Gastrocnemius medialis (tissue), 4 donors: ENCODE measurements at regions not wholly inside any gene's neighbourhood (a gene's known extent, or its start where the extent isn't known, plus 50 kb on each side); places are given as distances from the start of the nearest gene placed in this dataset.

Source experiments
- ATAC-seq, 2 donors: fragments of 150-250 bp; one replicate each; pipeline ENCODE4 v1.9.1; 2016
- DNase-seq, 2 donors: peaks; one replicate each; pipeline ENCODE4 v3.0.0-alpha.2; 2019
- H3K27ac ChIP-seq, 4 donors: fragments of 200-600 bp; sonication (generic); 1 replicate in 1 of 4; 2 replicates in 3 of 4; pipeline ENCODE4 v1.5.1; 2016 to 2018; ENCODE audit warnings: mild to moderate bottlenecking in 2 of 4, moderate library complexity in 1 of 4
- H3K27me3 ChIP-seq, 3 donors: fragments of 200-600 bp; sonication (generic) in 2 of 3; 1 replicate in 1 of 3; 2 replicates in 2 of 3; pipeline versions ENCODE4 v1.5.1 to v1.6.0; 2016 to 2019; ENCODE audit warnings: mild to moderate bottlenecking in 1 of 3, moderate library complexity in 1 of 3
- H3K36me3 ChIP-seq, 2 donors: fragments of 200-600 bp; sonication (generic) in 1 of 2; one replicate each; pipeline ENCODE4 v1.5.1; 2017 to 2018
- H3K4me1 ChIP-seq, 2 donors: fragments of 200-600 bp; sonication (generic) in 1 of 2; one replicate each; pipeline ENCODE4 v1.5.1; 2016 to 2017; ENCODE audit warnings: mild to moderate bottlenecking in 2 of 2
- H3K4me3 ChIP-seq, 4 donors: fragments of 200-600 bp; sonication (generic) in 3 of 4; 1 replicate in 1 of 4; 2 replicates in 3 of 4; pipeline ENCODE4 v1.5.1; 2016 to 2019; ENCODE audit warnings: mild to moderate bottlenecking in 2 of 4
- H3K9me3 ChIP-seq, 3 donors: fragments of 200-600 bp; sonication (generic) in 2 of 3; 1 replicate in 1 of 3; 2 replicates in 2 of 3; pipeline ENCODE4 v1.5.1; 2016 to 2019
- POLR2A ChIP-seq, 2 donors: fragments of 450-650 bp; IDR thresholded peaks; one replicate each; pipeline ENCODE4 v1.6.1; 2017; ENCODE audit warnings: antibody characterized with exemption in 2 of 2, mild to moderate bottlenecking in 2 of 2, moderate library complexity in 2 of 2
- in situ Hi-C, 4 donors: fragments of 200-750 bp; cut with MboI; loops; one replicate each; pipeline versions ENCODE4 v1.15.0 to v1.8.0; 2017; ENCODE audit warnings: low sequenced_read_pairs in 4 of 4
- intact Hi-C: fragments of 100-400 bp; cut with DNase I; formaldehyde crosslinking; loops from one replicate; pipeline ENCODE4 v1.15.1; 2023; ENCODE audit warnings: low total_unique reads
- TF ChIP-seq, protein P1 (sequence below), 5 experiments: fragments of 450-650 bp in 3 of 5; fragments of 200-600 bp in 2 of 5; sonication (generic) in 2 of 5; IDR thresholded peaks in 4 of 5; conservative IDR thresholded peaks in 1 of 5; 1 replicate in 4 of 5; 2 replicates in 1 of 5; pipeline ENCODE4 v1.5.1; 2016 to 2019; ENCODE audit warnings: antibody characterized with exemption in 5 of 5, mild to moderate bottlenecking in 3 of 5, moderate library complexity in 3 of 5

DNA sequence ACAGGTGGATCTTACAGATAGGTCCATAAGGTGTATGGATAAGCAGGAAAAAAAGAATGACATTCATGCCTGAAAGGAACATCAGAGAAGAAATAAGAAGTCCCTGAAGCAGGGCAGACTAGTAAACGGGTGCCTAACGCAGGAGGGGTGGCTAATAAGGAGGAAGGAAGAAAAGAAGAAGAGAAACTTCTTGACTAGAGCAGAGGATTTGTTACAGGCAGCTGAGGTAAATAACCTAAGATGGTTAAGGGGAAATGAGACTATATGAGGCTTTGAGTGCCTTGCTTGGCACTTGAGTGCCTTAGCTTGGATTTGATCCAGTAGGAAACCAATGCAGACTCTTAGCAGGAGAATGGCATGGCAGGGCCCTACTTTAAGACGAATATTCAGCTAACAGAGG is 313.5 kb upstream of the PDE4D start:
- no peak for TF ChIP-seq POLR2A (IDR thresholded peaks at IDR 0.05)
- TF ChIP-seq, protein P1, sequence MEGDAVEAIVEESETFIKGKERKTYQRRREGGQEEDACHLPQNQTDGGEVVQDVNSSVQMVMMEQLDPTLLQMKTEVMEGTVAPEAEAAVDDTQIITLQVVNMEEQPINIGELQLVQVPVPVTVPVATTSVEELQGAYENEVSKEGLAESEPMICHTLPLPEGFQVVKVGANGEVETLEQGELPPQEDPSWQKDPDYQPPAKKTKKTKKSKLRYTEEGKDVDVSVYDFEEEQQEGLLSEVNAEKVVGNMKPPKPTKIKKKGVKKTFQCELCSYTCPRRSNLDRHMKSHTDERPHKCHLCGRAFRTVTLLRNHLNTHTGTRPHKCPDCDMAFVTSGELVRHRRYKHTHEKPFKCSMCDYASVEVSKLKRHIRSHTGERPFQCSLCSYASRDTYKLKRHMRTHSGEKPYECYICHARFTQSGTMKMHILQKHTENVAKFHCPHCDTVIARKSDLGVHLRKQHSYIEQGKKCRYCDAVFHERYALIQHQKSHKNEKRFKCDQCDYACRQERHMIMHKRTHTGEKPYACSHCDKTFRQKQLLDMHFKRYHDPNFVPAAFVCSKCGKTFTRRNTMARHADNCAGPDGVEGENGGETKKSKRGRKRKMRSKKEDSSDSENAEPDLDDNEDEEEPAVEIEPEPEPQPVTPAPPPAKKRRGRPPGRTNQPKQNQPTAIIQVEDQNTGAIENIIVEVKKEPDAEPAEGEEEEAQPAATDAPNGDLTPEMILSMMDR (IDR thresholded peaks at IDR 0.05 in 4 of 5, conservative IDR thresholded peaks at IDR 0.05 in 1 of 5): no peak
- in situ Hi-C loops (no loop called here), intact Hi-C loops (no loop called here)
- no peak overlapping the region for H3K4me3 ChIP-seq
- DNase-seq: no peak
- no peaks in the 10 kb centered on the region for H3K9me3 ChIP-seq
- ATAC-seq: no peak
- no peaks in the 10 kb centered on the region for H3K36me3 ChIP-seq
- H3K4me1 ChIP-seq: no peaks in the 10 kb centered on the region
- H3K27me3 ChIP-seq: no peaks in the 10 kb centered on the region
- no peak overlapping the region for H3K27ac ChIP-seq

- H3K9me3 ChIP-seq: no peaks in the 10 kb centered on the region
- no peaks in the 10 kb centered on the region for H3K27me3 ChIP-seq
- ATAC-seq (no peak), DNase-seq (no peak)
- no peaks in the 10 kb centered on the region for H3K36me3 ChIP-seq
- no peaks in the 10 kb centered on the region for H3K4me1 ChIP-seq
- H3K27ac ChIP-seq: no peak overlapping the region
- in situ Hi-C loops (no loop called here), intact Hi-C loops (no loop called here)
- TF ChIP-seq POLR2A (IDR thresholded peaks at IDR 0.05): no peak
- TF ChIP-seq, protein P1 (IDR thresholded peaks at IDR 0.05 in 4 of 5, conservative IDR thresholded peaks at IDR 0.05 in 1 of 5): no peak
- no peak overlapping the region for H3K4me3 ChIP-seq
These were observed 312.7 kb upstream of the PDE4D start for GRCh38 chr5:60206234-60206633.

DNA sequence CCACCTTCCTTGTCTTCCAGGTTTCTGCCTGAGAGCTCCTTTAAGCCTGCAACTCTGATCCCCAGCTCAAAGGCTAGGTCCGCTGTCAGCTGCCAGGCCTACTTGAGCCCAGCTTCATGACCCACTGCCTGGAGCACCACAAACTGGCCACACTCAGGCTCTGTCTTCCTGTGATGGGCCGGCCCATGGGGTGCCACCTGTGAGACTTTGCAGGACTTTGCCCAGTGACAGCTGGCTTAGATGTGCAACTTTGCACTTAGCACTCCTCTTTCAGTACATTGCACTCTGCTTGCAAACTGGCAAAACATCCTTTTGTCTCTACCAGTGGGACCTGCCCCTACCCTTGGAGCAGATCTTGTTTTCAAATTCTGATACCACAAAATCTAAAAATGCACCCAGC is 311.5 kb upstream of the PDE4D start:
- ATAC-seq: no peak

GRCh38 chr5:60196385-60197113 is 303.0 kb upstream of the PDE4D start:
- Histone ChIP-seq H3K27me3 (no peaks in the 10 kb centered on the region), H3K4me1 (no peaks in the 10 kb centered on the region), H3K36me3 (no peaks in the 10 kb centered on the region), H3K27ac (no peak overlapping the region), H3K4me3 (no peak overlapping the region), H3K9me3 (no peaks in the 10 kb centered on the region)
- no peak for TF ChIP-seq POLR2A (IDR thresholded peaks at IDR 0.05)
- TF ChIP-seq, protein P1 (IDR thresholded peaks at IDR 0.05 in 4 of 5, conservative IDR thresholded peaks at IDR 0.05 in 1 of 5): no peak
- ATAC-seq: no peak
- in situ Hi-C loops (no loop called here), intact Hi-C loops (no loop called here)
- DNase-seq: no peak

More for the DNA sequence above, 311.5 kb upstream of the PDE4D start:
- TF ChIP-seq, protein P1 (IDR thresholded peaks at IDR 0.05 in 4 of 5, conservative IDR thresholded peaks at IDR 0.05 in 1 of 5): no peak
- no peak for TF ChIP-seq POLR2A (IDR thresholded peaks at IDR 0.05)
- Histone ChIP-seq H3K27me3 (no peaks in the 10 kb centered on the region), H3K4me1 (no peaks in the 10 kb centered on the region), H3K4me3 (no peak overlapping the region), H3K9me3 (no peaks in the 10 kb centered on the region), H3K36me3 (no peaks in the 10 kb centered on the region), H3K27ac (no peak overlapping the region)
- in situ Hi-C loops: no loop called here
- intact Hi-C loops: no loop called here
- DNase-seq: no peak

DNA sequence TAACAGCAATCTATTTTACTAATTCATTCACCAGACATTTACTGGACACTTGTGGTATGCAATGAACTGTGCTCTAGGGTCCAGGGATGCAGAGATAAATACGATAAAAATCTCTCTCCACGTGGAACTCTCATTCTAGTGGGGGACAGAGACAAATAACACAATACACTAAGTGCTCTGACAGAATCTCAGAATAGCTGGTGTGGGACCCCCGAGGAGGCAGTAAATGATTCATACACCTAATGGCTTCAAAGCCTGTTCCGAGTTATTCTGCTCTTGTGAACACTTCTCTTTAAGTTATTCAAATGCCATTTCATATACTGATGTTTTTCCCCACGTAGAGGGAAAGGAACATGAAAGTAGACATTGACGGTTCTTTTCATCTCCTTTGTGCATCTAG is 302.0 kb upstream of the PDE4D start:
- no peak for ATAC-seq
- TF ChIP-seq, protein P1 (IDR thresholded peaks at IDR 0.05 in 4 of 5, conservative IDR thresholded peaks at IDR 0.05 in 1 of 5): no peak
- TF ChIP-seq POLR2A (IDR thresholded peaks at IDR 0.05): no peak
- in situ Hi-C loops (no loop called here), intact Hi-C loops (no loop called here)
- no peak overlapping the region for H3K4me3 ChIP-seq
- H3K27ac ChIP-seq: no peak overlapping the region
- no peaks in the 10 kb centered on the region for H3K36me3 ChIP-seq
- H3K4me1 ChIP-seq: no peaks in the 10 kb centered on the region
- no peaks in the 10 kb centered on the region for H3K9me3 ChIP-seq
- no peaks in the 10 kb centered on the region for H3K27me3 ChIP-seq
- no peak for DNase-seq
